Cardiac muscle cell (in vitro differentiated cells and primary cell): ENCODE measurements at regions not wholly inside any gene's neighbourhood (a gene's known extent, or its start where the extent isn't known, plus 50 kb on each side); places are given as distances from the start of the nearest gene placed in this dataset.

Experiments used
- DNase-seq, 2 donors: peaks; one replicate each; pipeline versions ENCODE4 v3.0.0 to v3.0.0-alpha.2; 2010 to 2017; ENCODE audit warnings: low read depth in 1 of 2, low spot score in 1 of 2
- H3K27ac ChIP-seq: fragments of 200-600 bp; sonication (generic); 2 replicates; pipeline ENCODE4 v1.5.1; 2016
- H3K27me3 ChIP-seq: fragments of 200-600 bp; sonication (generic); 2 replicates; pipeline ENCODE4 v1.6.0; 2016; ENCODE audit warnings: control low read depth
- H3K36me3 ChIP-seq: fragments of 200-600 bp; sonication (generic); 2 replicates; pipeline ENCODE4 v1.5.1; 2016; ENCODE audit warnings: control low read depth
- H3K4me1 ChIP-seq: fragments of 200-600 bp; sonication (generic); 2 replicates; pipeline ENCODE4 v1.8.1; 2017; ENCODE audit warnings: low read depth, mild to moderate bottlenecking, mixed run types
- H3K4me3 ChIP-seq: fragments of 200-600 bp; sonication (generic); 2 replicates; pipeline ENCODE4 v1.5.1; 2016; ENCODE audit warnings: mild to moderate bottlenecking
- H3K9me3 ChIP-seq: fragments of 200-600 bp; sonication (generic); 2 replicates; pipeline ENCODE4 v1.5.1; 2017; ENCODE audit warnings: low read depth, mild to moderate bottlenecking, control low read depth
- CTCF ChIP-seq: IDR thresholded peaks from 2 replicates; pipeline ENCODE4 v1.5.1; 2012; ENCODE audit warnings: low read depth, mild to moderate bottlenecking, low read length

GRCh38 chr10:131549116-131549515 is 237.6 kb upstream of the TCERG1L start:
- no peaks in the 10 kb centered on the region for H3K36me3 ChIP-seq
- no peaks in the 10 kb centered on the region for H3K9me3 ChIP-seq
- H3K27ac ChIP-seq: no peak overlapping the region
- no peak for TF ChIP-seq CTCF
- H3K4me3 ChIP-seq: no peak overlapping the region
- DNase-seq: no peak
- H3K27me3 ChIP-seq: peaks cover 5% of the 10 kb centered on the region
- H3K4me1 ChIP-seq: no peaks in the 10 kb centered on the region

DNA sequence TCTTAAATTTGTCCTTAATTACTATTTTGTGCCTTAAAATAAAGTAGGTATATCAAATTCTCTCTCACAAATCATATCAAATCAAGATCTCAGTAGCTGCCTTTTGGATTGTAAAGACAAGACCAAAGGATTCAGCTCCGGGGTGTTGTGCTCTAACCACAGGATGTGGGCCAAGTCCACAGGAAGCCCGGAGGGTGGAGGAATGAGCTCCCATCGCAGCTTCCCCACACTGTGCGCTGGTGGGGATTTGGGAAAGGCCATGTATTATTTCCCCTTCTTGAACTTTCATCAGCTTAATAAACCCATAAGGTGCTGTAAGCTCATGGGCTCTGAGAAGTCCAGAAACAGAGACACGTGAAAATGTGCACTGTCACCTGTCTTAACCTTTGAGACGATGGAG is 241.6 kb upstream of the TCERG1L start:
- DNase-seq: no peak
- Histone ChIP-seq H3K4me3 (no peak overlapping the region), H3K36me3 (no peaks in the 10 kb centered on the region), H3K27me3 (peaks cover 5% of the 10 kb centered on the region), H3K9me3 (no peaks in the 10 kb centered on the region), H3K27ac (no peak overlapping the region), H3K4me1 (no peaks in the 10 kb centered on the region)
- TF ChIP-seq CTCF: no peak

DNA sequence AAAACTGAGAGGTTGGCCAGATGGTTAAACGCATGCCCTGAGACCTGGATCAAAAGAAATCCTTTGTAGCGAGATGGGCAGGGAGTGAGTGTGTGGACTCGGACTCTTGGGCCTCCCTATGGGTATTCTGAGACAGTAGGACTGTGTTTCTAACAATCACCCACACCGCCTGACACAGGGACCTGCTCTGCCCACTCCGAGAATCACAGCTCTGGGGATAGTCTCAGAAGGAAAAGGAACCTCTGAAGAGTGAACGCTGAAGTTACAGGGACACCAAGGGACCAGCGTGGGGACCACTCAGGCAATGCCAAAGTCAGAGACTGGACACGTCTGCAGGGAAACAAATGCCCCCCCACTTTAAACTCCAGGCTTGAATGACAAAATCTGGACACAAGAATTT is 242.1 kb upstream of the TCERG1L start:
- peaks cover 5% of the 10 kb centered on the region for H3K27me3 ChIP-seq
- no peak overlapping the region for H3K4me3 ChIP-seq
- no peaks in the 10 kb centered on the region for H3K9me3 ChIP-seq
- TF ChIP-seq CTCF: no peak
- DNase-seq: no peak
- no peak overlapping the region for H3K27ac ChIP-seq
- no peaks in the 10 kb centered on the region for H3K4me1 ChIP-seq
- H3K36me3 ChIP-seq: no peaks in the 10 kb centered on the region

- no peak for TF ChIP-seq CTCF
- no peak overlapping the region for H3K27ac ChIP-seq
- no peak for DNase-seq
- H3K4me3 ChIP-seq: no peak overlapping the region
- no peaks in the 10 kb centered on the region for H3K36me3 ChIP-seq
- H3K27me3 ChIP-seq: peaks cover under 1% of the 10 kb centered on the region
- no peaks in the 10 kb centered on the region for H3K4me1 ChIP-seq
- no peaks in the 10 kb centered on the region for H3K9me3 ChIP-seq
These were observed 243.3 kb upstream of the TCERG1L start for GRCh38 chr10:131554821-131555220.

DNA sequence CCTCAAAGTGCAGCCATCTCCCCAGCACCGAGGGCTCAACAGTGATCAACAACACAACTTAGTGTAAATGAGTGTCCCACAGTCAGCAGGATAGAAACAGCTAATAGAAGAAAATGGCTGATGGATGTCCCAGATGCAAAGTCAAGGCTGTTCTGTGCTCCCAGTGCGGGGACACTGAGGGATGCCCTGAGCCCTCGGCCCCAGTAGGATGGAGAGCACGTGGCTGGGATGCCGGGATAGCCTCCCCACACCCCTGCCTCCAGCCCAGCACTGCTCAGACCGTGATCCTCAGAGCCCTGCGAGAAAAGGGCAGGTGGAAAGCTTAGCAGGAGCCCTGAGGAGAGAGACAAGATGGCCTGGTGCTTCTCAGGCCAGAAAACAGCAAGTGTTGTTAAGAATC is 243.9 kb upstream of the TCERG1L start:
- DNase-seq: no peak

More for the DNA sequence above, 243.9 kb upstream of the TCERG1L start:
- Histone ChIP-seq H3K4me1 (no peaks in the 10 kb centered on the region), H3K27me3 (no peaks in the 10 kb centered on the region), H3K27ac (no peak overlapping the region), H3K36me3 (no peaks in the 10 kb centered on the region), H3K4me3 (no peak overlapping the region), H3K9me3 (no peaks in the 10 kb centered on the region)
- no peak for TF ChIP-seq CTCF
